Activated T-cell treated with anti-CD3 and anti-CD28 coated beads, Interleukin-2, amount 50 U/mL, for 48 hours (primary cell): ENCODE measurements at regions not wholly inside any gene's neighbourhood (a gene's known extent, or its start where the extent isn't known, plus 50 kb on each side); places are given as distances from the start of the nearest gene placed in this dataset.

Experiments
- DNase-seq, 2 experiments: peaks; one replicate each; pipeline ENCODE4 v3.0.0-alpha.2; 2020

- no peak for DNase-seq
These were observed 121.7 kb downstream of the MN1 start for GRCh38 chr22:27679693-27680488.

- no peak for DNase-seq
These were observed 120.9 kb downstream of the MN1 start for GRCh38 chr22:27680636-27681035.

- no peak for DNase-seq
These were observed 120.5 kb downstream of the MN1 start for GRCh38 chr22:27681037-27681436.

GRCh38 chr22:27682437-27682836, 119.1 kb downstream of the MN1 start:
- no peak for DNase-seq

GRCh38 chr22:27684901-27685300, 116.7 kb downstream of the MN1 start:
- DNase-seq, result no peak

- DNase-seq, result no peak
These were observed 116.0 kb downstream of the MN1 start for GRCh38 chr22:27685515-27685914.

- no peak for DNase-seq
These were observed 115.6 kb downstream of the MN1 start for GRCh38 chr22:27685970-27686369.

- no peak for DNase-seq
These were observed 115.0 kb downstream of the MN1 start for GRCh38 chr22:27686534-27686933.

- DNase-seq, result no peak
These were observed 113.5 kb downstream of the MN1 start for GRCh38 chr22:27687984-27688545.

GRCh38 chr22:27689664-27690063, 111.9 kb downstream of the MN1 start:
- DNase-seq, result no peak

- no peak for DNase-seq
These were observed 111.0 kb downstream of the MN1 start for GRCh38 chr22:27690599-27690998.

- no peak for DNase-seq
These were observed 109.3 kb downstream of the MN1 start for GRCh38 chr22:27692243-27692642.

GRCh38 chr22:27695925-27696324, 105.6 kb downstream of the MN1 start:
- no peak for DNase-seq

GRCh38 chr22:27697888-27698287, 103.7 kb downstream of the MN1 start:
- DNase-seq, result no peak
